Endothelial cell of umbilical vein (primary cell): ENCODE measurements at regions not wholly inside any gene's neighbourhood (a gene's known extent, or its start where the extent isn't known, plus 50 kb on each side); places are given as distances from the start of the nearest gene placed in this dataset.
"Not testable (repeated sequence)": the region's sequence is repeated elsewhere in the genome, so short reads cannot be mapped to it uniquely, and the experiment has no call there.

Experiments
- POLR2AphosphoS5 ChIP-seq: IDR thresholded peaks from 2 replicates; pipeline ENCODE4 v1.6.1; 2012; ENCODE audit warnings: low read depth, mild to moderate bottlenecking, control low read depth, low read length, moderate library complexity; ENCODE audit not compliant: insufficient read depth
- TF ChIP-seq, protein P1 (sequence below), 2 donors: IDR thresholded peaks; 1 replicate in 1 of 2; 2 replicates in 1 of 2; pipeline ENCODE4 v1.5.1; 2011; ENCODE audit warnings: low read length in 2 of 2, mild to moderate bottlenecking in 2 of 2, moderate library complexity in 2 of 2, control low read depth in 1 of 2, inconsistent platforms in 1 of 2, low read depth in 1 of 2; ENCODE audit not compliant: insufficient read depth in 1 of 2; ENCODE audit errors: extremely low read depth in 1 of 2

DNA sequence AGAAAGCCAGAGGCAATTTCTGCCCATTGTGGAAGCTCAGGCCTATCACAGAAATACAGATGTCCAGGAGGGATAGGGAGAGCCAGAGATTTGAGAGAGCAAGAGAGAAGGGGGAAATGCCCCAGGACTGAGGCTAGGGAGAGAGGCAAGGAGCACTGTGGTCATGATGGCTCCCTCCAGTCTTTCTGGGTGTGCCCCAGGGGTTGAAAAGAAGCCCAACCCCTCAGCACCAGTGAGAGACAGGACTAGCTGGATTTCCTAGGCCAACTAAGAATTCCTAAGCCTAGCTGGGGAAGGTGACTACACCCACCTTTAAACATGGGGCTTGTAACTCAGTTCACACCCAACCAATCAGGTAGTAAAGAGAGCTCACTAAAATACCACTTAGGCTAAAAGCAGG, 100.7 kb upstream of the MTLN start:
- not testable (repeated sequence) for TF ChIP-seq POLR2AphosphoS5
- TF ChIP-seq, protein P1, sequence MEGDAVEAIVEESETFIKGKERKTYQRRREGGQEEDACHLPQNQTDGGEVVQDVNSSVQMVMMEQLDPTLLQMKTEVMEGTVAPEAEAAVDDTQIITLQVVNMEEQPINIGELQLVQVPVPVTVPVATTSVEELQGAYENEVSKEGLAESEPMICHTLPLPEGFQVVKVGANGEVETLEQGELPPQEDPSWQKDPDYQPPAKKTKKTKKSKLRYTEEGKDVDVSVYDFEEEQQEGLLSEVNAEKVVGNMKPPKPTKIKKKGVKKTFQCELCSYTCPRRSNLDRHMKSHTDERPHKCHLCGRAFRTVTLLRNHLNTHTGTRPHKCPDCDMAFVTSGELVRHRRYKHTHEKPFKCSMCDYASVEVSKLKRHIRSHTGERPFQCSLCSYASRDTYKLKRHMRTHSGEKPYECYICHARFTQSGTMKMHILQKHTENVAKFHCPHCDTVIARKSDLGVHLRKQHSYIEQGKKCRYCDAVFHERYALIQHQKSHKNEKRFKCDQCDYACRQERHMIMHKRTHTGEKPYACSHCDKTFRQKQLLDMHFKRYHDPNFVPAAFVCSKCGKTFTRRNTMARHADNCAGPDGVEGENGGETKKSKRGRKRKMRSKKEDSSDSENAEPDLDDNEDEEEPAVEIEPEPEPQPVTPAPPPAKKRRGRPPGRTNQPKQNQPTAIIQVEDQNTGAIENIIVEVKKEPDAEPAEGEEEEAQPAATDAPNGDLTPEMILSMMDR (IDR thresholded peaks at IDR 0.05; ENCODE audit: extremely low read depth in 1 of 2, insufficient read depth in 1 of 2, low read depth in 1 of 2, low read length in 2 of 2) = not testable (repeated sequence)
